ENCODE measurements at regions not wholly inside any gene's neighbourhood (a gene's known extent, or its start where the extent isn't known, plus 50 kb on each side); places are given as distances from the start of the nearest gene placed in this dataset.

GRCh38 chr1:88466011-88466410 lies 218.1 kb upstream of the PKN2 start:
- Histone ChIP-seq H3K4me1 (ENCODE audit: control insufficient read depth in 5 of 5, insufficient read depth in 5 of 5, low read length in 5 of 5) (peaks cover 0 to 9% (median 6%) of the 10 kb centered on the region in 5 donors), H3K9me3 (ENCODE audit: control insufficient read depth in 5 of 5, low read length in 5 of 5) (peaks cover 0 to 2% (median 0%) of the 10 kb centered on the region in 5 donors), H3K27me3 (ENCODE audit: control insufficient read depth in 5 of 5, insufficient read depth in 4 of 5, low read length in 5 of 5) (no peaks in the 10 kb centered on the region), H3K36me3 (ENCODE audit: control insufficient read depth in 5 of 5, insufficient read depth in 5 of 5, low read length in 5 of 5) (no peaks in the 10 kb centered on the region), H3K9ac (ENCODE audit: low read length in 5 of 5) (no peak overlapping the region), H3K27ac (ENCODE audit: low read depth, low read length) (no peak overlapping the region), H3K4me3 (ENCODE audit: low read depth in 1 of 5, low read length in 5 of 5) (no peak overlapping the region)

GRCh38 chr1:88466899-88467580 lies 217.0 kb upstream of the PKN2 start:
- Histone ChIP-seq H3K27me3 (ENCODE audit: control insufficient read depth in 5 of 5, insufficient read depth in 4 of 5, low read length in 5 of 5) (no peaks in the 10 kb centered on the region), H3K4me3 (ENCODE audit: low read depth in 1 of 5, low read length in 5 of 5) (no peak overlapping the region), H3K9ac (ENCODE audit: low read length in 5 of 5) (no peak overlapping the region), H3K27ac (ENCODE audit: low read depth, low read length) (no peak overlapping the region), H3K9me3 (ENCODE audit: control insufficient read depth in 5 of 5, low read length in 5 of 5) (peaks cover 0 to 2% (median 0%) of the 10 kb centered on the region in 5 donors), H3K4me1 (ENCODE audit: control insufficient read depth in 5 of 5, insufficient read depth in 5 of 5, low read length in 5 of 5) (peaks cover 0 to 9% (median 5%) of the 10 kb centered on the region in 5 donors), H3K36me3 (ENCODE audit: control insufficient read depth in 5 of 5, insufficient read depth in 5 of 5, low read length in 5 of 5) (no peaks in the 10 kb centered on the region)

GRCh38 chr1:88472298-88472697 lies 211.8 kb upstream of the PKN2 start:
- no peaks in the 10 kb centered on the region for H3K4me1 ChIP-seq (ENCODE audit: control insufficient read depth in 5 of 5, insufficient read depth in 5 of 5, low read length in 5 of 5)
- H3K27ac ChIP-seq (ENCODE audit: low read depth, low read length): no peak overlapping the region

GRCh38 chr1:88472714-88473113 lies 211.4 kb upstream of the PKN2 start:
- Histone ChIP-seq H3K4me3 (ENCODE audit: low read depth in 1 of 5, low read length in 5 of 5) (no peak overlapping the region), H3K9me3 (ENCODE audit: control insufficient read depth in 5 of 5, low read length in 5 of 5) (peaks cover 0 to 2% (median 0%) of the 10 kb centered on the region in 5 donors), H3K4me1 (ENCODE audit: control insufficient read depth in 5 of 5, insufficient read depth in 5 of 5, low read length in 5 of 5) (no peaks in the 10 kb centered on the region), H3K9ac (ENCODE audit: low read length in 5 of 5) (no peak overlapping the region), H3K27me3 (ENCODE audit: control insufficient read depth in 5 of 5, insufficient read depth in 4 of 5, low read length in 5 of 5) (no peaks in the 10 kb centered on the region), H3K27ac (ENCODE audit: low read depth, low read length) (no peak overlapping the region), H3K36me3 (ENCODE audit: control insufficient read depth in 5 of 5, insufficient read depth in 5 of 5, low read length in 5 of 5) (no peaks in the 10 kb centered on the region)

More at GRCh38 chr1:88472298-88472697, 211.8 kb upstream of the PKN2 start:
- Histone ChIP-seq H3K4me3 (ENCODE audit: low read depth in 1 of 5, low read length in 5 of 5) (no peak overlapping the region), H3K36me3 (ENCODE audit: control insufficient read depth in 5 of 5, insufficient read depth in 5 of 5, low read length in 5 of 5) (no peaks in the 10 kb centered on the region), H3K9me3 (ENCODE audit: control insufficient read depth in 5 of 5, low read length in 5 of 5) (peaks cover 0 to 2% (median 0%) of the 10 kb centered on the region in 5 donors), H3K27me3 (ENCODE audit: control insufficient read depth in 5 of 5, insufficient read depth in 4 of 5, low read length in 5 of 5) (no peaks in the 10 kb centered on the region), H3K9ac (ENCODE audit: low read length in 5 of 5) (no peak overlapping the region)

- Histone ChIP-seq H3K36me3 (ENCODE audit: control insufficient read depth in 5 of 5, insufficient read depth in 5 of 5, low read length in 5 of 5) (no peaks in the 10 kb centered on the region), H3K4me1 (ENCODE audit: control insufficient read depth in 5 of 5, insufficient read depth in 5 of 5, low read length in 5 of 5) (no peaks in the 10 kb centered on the region), H3K9me3 (ENCODE audit: control insufficient read depth in 5 of 5, low read length in 5 of 5) (no peaks in the 10 kb centered on the region), H3K27me3 (ENCODE audit: control insufficient read depth in 5 of 5, insufficient read depth in 4 of 5, low read length in 5 of 5) (no peaks in the 10 kb centered on the region), H3K4me3 (ENCODE audit: low read depth in 1 of 5, low read length in 5 of 5) (no peak overlapping the region), H3K27ac (ENCODE audit: low read depth, low read length) (no peak overlapping the region), H3K9ac (ENCODE audit: low read length in 5 of 5) (no peak overlapping the region)
Measured at GRCh38 chr1:88474555-88475304, 209.3 kb upstream of the PKN2 start.

GRCh38 chr1:88484881-88485280 lies 199.2 kb upstream of the PKN2 start:
- Histone ChIP-seq H3K36me3 (ENCODE audit: control insufficient read depth in 5 of 5, insufficient read depth in 5 of 5, low read length in 5 of 5) (no peaks in the 10 kb centered on the region), H3K9ac (ENCODE audit: low read length in 5 of 5) (no peak overlapping the region), H3K4me1 (ENCODE audit: control insufficient read depth in 5 of 5, insufficient read depth in 5 of 5, low read length in 5 of 5) (no peaks in the 10 kb centered on the region), H3K9me3 (ENCODE audit: control insufficient read depth in 5 of 5, low read length in 5 of 5) (no peaks in the 10 kb centered on the region), H3K27ac (ENCODE audit: low read depth, low read length) (no peak overlapping the region), H3K27me3 (ENCODE audit: control insufficient read depth in 5 of 5, insufficient read depth in 4 of 5, low read length in 5 of 5) (no peaks in the 10 kb centered on the region), H3K4me3 (ENCODE audit: low read depth in 1 of 5, low read length in 5 of 5) (no peak overlapping the region)

GRCh38 chr1:88488237-88488636 lies 195.8 kb upstream of the PKN2 start:
- H3K4me1 ChIP-seq (ENCODE audit: control insufficient read depth in 5 of 5, insufficient read depth in 5 of 5, low read length in 5 of 5): no peaks in the 10 kb centered on the region
- no peak overlapping the region for H3K9ac ChIP-seq (ENCODE audit: low read length in 5 of 5)
- H3K4me3 ChIP-seq (ENCODE audit: low read depth in 1 of 5, low read length in 5 of 5): no peak overlapping the region
- H3K27ac ChIP-seq (ENCODE audit: low read depth, low read length): no peak overlapping the region
- no peaks in the 10 kb centered on the region for H3K27me3 ChIP-seq (ENCODE audit: control insufficient read depth in 5 of 5, insufficient read depth in 4 of 5, low read length in 5 of 5)
- no peaks in the 10 kb centered on the region for H3K9me3 ChIP-seq (ENCODE audit: control insufficient read depth in 5 of 5, low read length in 5 of 5)
- no peaks in the 10 kb centered on the region for H3K36me3 ChIP-seq (ENCODE audit: control insufficient read depth in 5 of 5, insufficient read depth in 5 of 5, low read length in 5 of 5)

- H3K27me3 ChIP-seq (ENCODE audit: control insufficient read depth in 5 of 5, insufficient read depth in 4 of 5, low read length in 5 of 5): no peaks in the 10 kb centered on the region
- no peaks in the 10 kb centered on the region for H3K4me1 ChIP-seq (ENCODE audit: control insufficient read depth in 5 of 5, insufficient read depth in 5 of 5, low read length in 5 of 5)
- no peak overlapping the region for H3K4me3 ChIP-seq (ENCODE audit: low read depth in 1 of 5, low read length in 5 of 5)
- H3K27ac ChIP-seq (ENCODE audit: low read depth, low read length): no peak overlapping the region
- no peaks in the 10 kb centered on the region for H3K36me3 ChIP-seq (ENCODE audit: control insufficient read depth in 5 of 5, insufficient read depth in 5 of 5, low read length in 5 of 5)
- H3K9ac ChIP-seq (ENCODE audit: low read length in 5 of 5): no peak overlapping the region
- no peaks in the 10 kb centered on the region for H3K9me3 ChIP-seq (ENCODE audit: control insufficient read depth in 5 of 5, low read length in 5 of 5)
Measured at GRCh38 chr1:88490676-88491075, 193.4 kb upstream of the PKN2 start.

- Histone ChIP-seq H3K27ac (ENCODE audit: low read depth, low read length) (no peak overlapping the region), H3K4me1 (ENCODE audit: control insufficient read depth in 5 of 5, insufficient read depth in 5 of 5, low read length in 5 of 5) (no peaks in the 10 kb centered on the region), H3K27me3 (ENCODE audit: control insufficient read depth in 5 of 5, insufficient read depth in 4 of 5, low read length in 5 of 5) (no peaks in the 10 kb centered on the region), H3K9me3 (ENCODE audit: control insufficient read depth in 5 of 5, low read length in 5 of 5) (no peaks in the 10 kb centered on the region), H3K4me3 (ENCODE audit: low read depth in 1 of 5, low read length in 5 of 5) (no peak overlapping the region), H3K36me3 (ENCODE audit: control insufficient read depth in 5 of 5, insufficient read depth in 5 of 5, low read length in 5 of 5) (no peaks in the 10 kb centered on the region), H3K9ac (ENCODE audit: low read length in 5 of 5) (no peak overlapping the region)
Measured at GRCh38 chr1:88499671-88500070, 184.4 kb upstream of the PKN2 start.

- Histone ChIP-seq H3K27me3 (ENCODE audit: control insufficient read depth in 5 of 5, insufficient read depth in 4 of 5, low read length in 5 of 5) (no peaks in the 10 kb centered on the region), H3K36me3 (ENCODE audit: control insufficient read depth in 5 of 5, insufficient read depth in 5 of 5, low read length in 5 of 5) (no peaks in the 10 kb centered on the region), H3K9me3 (ENCODE audit: control insufficient read depth in 5 of 5, low read length in 5 of 5) (no peaks in the 10 kb centered on the region), H3K4me1 (ENCODE audit: control insufficient read depth in 5 of 5, insufficient read depth in 5 of 5, low read length in 5 of 5) (no peaks in the 10 kb centered on the region), H3K27ac (ENCODE audit: low read depth, low read length) (no peak overlapping the region), H3K4me3 (ENCODE audit: low read depth in 1 of 5, low read length in 5 of 5) (no peak overlapping the region), H3K9ac (ENCODE audit: low read length in 5 of 5) (no peak overlapping the region)
Measured at GRCh38 chr1:88502886-88503285, 181.2 kb upstream of the PKN2 start.

Measured in subcutaneous abdominal adipose tissue (tissue), 5 donors.